ENCODE measurements at regions not wholly inside any gene's neighbourhood (a gene's known extent, or its start where the extent isn't known, plus 50 kb on each side); places are given as distances from the start of the nearest gene placed in this dataset.

GRCh38 chr16:66006485-66006884 is 360.0 kb upstream of the CDH5 start:
- DNase-seq, result no peak

GRCh38 chr16:66004699-66005098 is 361.8 kb upstream of the CDH5 start:
- no peak for DNase-seq

GRCh38 chr16:66003201-66003600 is 363.3 kb upstream of the CDH5 start:
- DNase-seq, result no peak

- DNase-seq, result no peak
These were observed 363.9 kb upstream of the CDH5 start for GRCh38 chr16:66002601-66003000.

- no peak for DNase-seq
These were observed 365.1 kb upstream of the CDH5 start for GRCh38 chr16:66001432-66001831.

- no peak for DNase-seq
These were observed 368.0 kb upstream of the CDH5 start for GRCh38 chr16:65998443-65998842.

- no peak for DNase-seq
These were observed 372.2 kb upstream of the CDH5 start for GRCh38 chr16:65994291-65994690.

- DNase-seq, result no peak
These were observed 375.3 kb upstream of the CDH5 start for GRCh38 chr16:65991149-65991701.

- no peak for DNase-seq
These were observed 376.5 kb upstream of the CDH5 start for GRCh38 chr16:65989861-65990604.

- no peak for DNase-seq
These were observed 378.4 kb upstream of the CDH5 start for GRCh38 chr16:65988024-65988595.

- no peak for DNase-seq
These were observed 382.2 kb upstream of the CDH5 start for GRCh38 chr16:65984296-65984695.

- no peak for DNase-seq
These were observed 385.4 kb upstream of the CDH5 start for GRCh38 chr16:65981057-65981456.

GRCh38 chr16:65975049-65975708 is 391.3 kb upstream of the CDH5 start:
- peak in 1 of 5 donors; percentile 16 for DNase-seq

GRCh38 chr16:65967376-65967775 is 399.1 kb upstream of the CDH5 start:
- DNase-seq, result no peak

GRCh38 chr16:65965628-65966027 is 400.9 kb upstream of the CDH5 start:
- DNase-seq, result no peak

GRCh38 chr16:65964752-65965151 is 401.7 kb upstream of the CDH5 start:
- DNase-seq, result no peak

- no peak for DNase-seq
These were observed 404.9 kb upstream of the CDH5 start for GRCh38 chr16:65961476-65962143.

- no peak for DNase-seq
These were observed 406.5 kb upstream of the CDH5 start for GRCh38 chr16:65959983-65960382.

- no peak for DNase-seq
These were observed 408.4 kb upstream of the CDH5 start for GRCh38 chr16:65958086-65958485.

- no peak for DNase-seq
These were observed 410.4 kb upstream of the CDH5 start for GRCh38 chr16:65956100-65956499.

- no peak for DNase-seq
These were observed 412.0 kb upstream of the CDH5 start for GRCh38 chr16:65954446-65954845.

- DNase-seq, result no peak
These were observed 416.3 kb upstream of the CDH5 start for GRCh38 chr16:65950211-65950610.

GRCh38 chr16:65948361-65948760 is 418.1 kb upstream of the CDH5 start:
- no peak for DNase-seq
